Choroid plexus epithelial cell (primary cell): ENCODE measurements at regions not wholly inside any gene's neighbourhood (a gene's known extent, or its start where the extent isn't known, plus 50 kb on each side); places are given as distances from the start of the nearest gene placed in this dataset.
A peak's percentile ranks its signal among the peaks of the same experiment; 100 is the strongest.

ENCODE experiments used
- DNase-seq: peaks from one replicate; pipeline ENCODE4 v3.0.0-alpha.2; 2010; ENCODE audit warnings: low read depth
- H3K4me3 ChIP-seq: 2 replicates; pipeline ENCODE4 v1.5.1; 2011; ENCODE audit warnings: low read depth, mild to moderate bottlenecking, control low read depth, low read length, moderate library complexity
- TF ChIP-seq, protein P1 (sequence below): conservative IDR thresholded peaks from 2 replicates; pipeline ENCODE4 v1.5.1; 2011; ENCODE audit warnings: low read depth, mild to moderate bottlenecking, control low read depth, inconsistent platforms, low read length, moderate library complexity

GRCh38 chr5:118556792-118557191 is 431.6 kb downstream of the DTWD2 start:
- H3K4me3 ChIP-seq: no peak overlapping the region
- TF ChIP-seq, protein P1, sequence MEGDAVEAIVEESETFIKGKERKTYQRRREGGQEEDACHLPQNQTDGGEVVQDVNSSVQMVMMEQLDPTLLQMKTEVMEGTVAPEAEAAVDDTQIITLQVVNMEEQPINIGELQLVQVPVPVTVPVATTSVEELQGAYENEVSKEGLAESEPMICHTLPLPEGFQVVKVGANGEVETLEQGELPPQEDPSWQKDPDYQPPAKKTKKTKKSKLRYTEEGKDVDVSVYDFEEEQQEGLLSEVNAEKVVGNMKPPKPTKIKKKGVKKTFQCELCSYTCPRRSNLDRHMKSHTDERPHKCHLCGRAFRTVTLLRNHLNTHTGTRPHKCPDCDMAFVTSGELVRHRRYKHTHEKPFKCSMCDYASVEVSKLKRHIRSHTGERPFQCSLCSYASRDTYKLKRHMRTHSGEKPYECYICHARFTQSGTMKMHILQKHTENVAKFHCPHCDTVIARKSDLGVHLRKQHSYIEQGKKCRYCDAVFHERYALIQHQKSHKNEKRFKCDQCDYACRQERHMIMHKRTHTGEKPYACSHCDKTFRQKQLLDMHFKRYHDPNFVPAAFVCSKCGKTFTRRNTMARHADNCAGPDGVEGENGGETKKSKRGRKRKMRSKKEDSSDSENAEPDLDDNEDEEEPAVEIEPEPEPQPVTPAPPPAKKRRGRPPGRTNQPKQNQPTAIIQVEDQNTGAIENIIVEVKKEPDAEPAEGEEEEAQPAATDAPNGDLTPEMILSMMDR: no peak
- DNase-seq: no peak

GRCh38 chr5:118555727-118556126 is 432.6 kb downstream of the DTWD2 start:
- DNase-seq: no peak
- TF ChIP-seq, protein P1: no peak

GRCh38 chr5:118554981-118555380 is 433.4 kb downstream of the DTWD2 start:
- no peak overlapping the region for H3K4me3 ChIP-seq
- no peak for DNase-seq
- TF ChIP-seq, protein P1: no peak

More at GRCh38 chr5:118555727-118556126, 432.6 kb downstream of the DTWD2 start:
- H3K4me3 ChIP-seq: no peak overlapping the region

GRCh38 chr5:118554241-118554640 is 434.1 kb downstream of the DTWD2 start:
- TF ChIP-seq, protein P1: no peak
- no peak for DNase-seq
- H3K4me3 ChIP-seq: no peak overlapping the region

DNA sequence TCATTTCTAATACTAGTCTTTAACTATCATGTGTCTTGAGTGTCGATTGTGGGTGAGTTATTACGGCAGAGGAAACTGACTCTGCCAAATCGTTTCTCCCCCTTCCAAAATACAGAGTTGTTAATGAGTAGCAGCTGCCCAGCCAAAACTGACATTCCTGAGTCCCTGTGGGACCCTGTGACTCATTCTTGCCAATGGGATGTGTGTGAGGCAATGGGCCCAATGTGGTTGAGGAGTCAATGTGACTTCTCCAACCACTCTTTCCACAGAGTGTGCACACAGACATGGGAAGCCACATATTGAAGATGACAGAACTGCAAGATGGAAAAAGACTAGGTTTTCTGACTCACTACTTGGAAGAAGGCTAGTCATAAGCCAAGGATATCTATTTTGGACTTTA is 434.7 kb downstream of the DTWD2 start:
- DNase-seq: peak; percentile 4
- TF ChIP-seq, protein P1: no peak

DNA sequence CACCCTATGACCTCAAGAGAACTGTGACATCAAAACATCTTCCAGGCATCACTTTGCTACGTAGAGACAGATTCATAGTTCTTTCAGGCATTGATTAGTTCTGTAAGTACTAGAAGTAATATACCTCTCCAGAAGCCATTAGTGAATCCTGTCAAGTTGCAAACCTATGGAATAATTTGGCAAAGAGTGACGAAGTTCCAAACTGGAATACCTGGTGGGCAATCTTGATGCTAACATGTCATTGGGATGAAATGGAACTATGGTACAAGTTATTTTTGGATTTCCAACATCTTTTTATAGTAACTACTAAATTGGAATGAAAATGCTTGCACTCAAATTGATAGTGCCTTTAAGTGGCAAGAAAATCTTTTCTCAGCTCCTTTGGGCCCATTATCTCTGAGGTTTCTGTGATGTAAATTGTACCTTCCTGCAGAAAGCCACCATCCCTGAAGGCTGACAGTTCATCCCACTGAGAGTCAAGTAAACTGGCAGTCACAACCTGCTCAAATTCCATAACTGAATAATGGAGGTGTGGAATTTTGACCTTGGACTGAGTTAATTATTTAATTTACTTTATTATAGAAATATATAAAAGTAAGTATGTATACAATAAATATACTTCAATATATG is 435.5 kb downstream of the DTWD2 start:
- DNase-seq: no peak
- TF ChIP-seq, protein P1: no peak
- H3K4me3 ChIP-seq: no peak overlapping the region

More for the DNA sequence above, 434.7 kb downstream of the DTWD2 start:
- H3K4me3 ChIP-seq: no peak overlapping the region

GRCh38 chr5:118552146-118552545 is 436.2 kb downstream of the DTWD2 start:
- TF ChIP-seq, protein P1: no peak
- DNase-seq: no peak
- no peak overlapping the region for H3K4me3 ChIP-seq
